CD14-positive monocyte (primary cell): ENCODE measurements at regions not wholly inside any gene's neighbourhood (a gene's known extent, or its start where the extent isn't known, plus 50 kb on each side); places are given as distances from the start of the nearest gene placed in this dataset.

Source experiments
- DNase-seq, 3 donors: peaks; one replicate each; pipeline ENCODE4 v3.0.0-alpha.2; 2011 to 2022
- H2AFZ ChIP-seq: 2 replicates; pipeline ENCODE4 v1.6.0; 2012; ENCODE audit warnings: mild to moderate bottlenecking, low read depth, low read length, inconsistent platforms; ENCODE audit not compliant: insufficient read depth, poor library complexity, severe bottlenecking
- H3K27ac ChIP-seq, 2 donors: 1 replicate in 1 of 2; 2 replicates in 1 of 2; pipeline ENCODE4 v1.5.1; 2012 to 2013; ENCODE audit warnings: low read length in 2 of 2, control low read depth in 1 of 2, inconsistent platforms in 1 of 2, low read depth in 1 of 2, mild to moderate bottlenecking in 1 of 2
- H3K27me3 ChIP-seq, 2 donors: one replicate each; pipeline versions ENCODE4 v1.6.0 to v1.6.1; 2011 to 2013; ENCODE audit warnings: low read length in 2 of 2; ENCODE audit not compliant: control insufficient read depth in 2 of 2, insufficient read depth in 2 of 2
- H3K36me3 ChIP-seq, 2 donors: replicated peaks in 1 of 2; 1 replicate in 1 of 2; 2 replicates in 1 of 2; pipeline versions ENCODE4 v1.5.1 to v1.6.1; 2012 to 2013; ENCODE audit warnings: low read length in 2 of 2, control low read depth in 1 of 2, inconsistent platforms in 1 of 2, mild to moderate bottlenecking in 1 of 2; ENCODE audit not compliant: insufficient read depth in 2 of 2, control insufficient read depth in 1 of 2
- H3K4me1 ChIP-seq, 2 donors: 1 replicate in 1 of 2; 2 replicates in 1 of 2; pipeline versions ENCODE4 v1.5.1 to v1.6.1; 2012 to 2013; ENCODE audit warnings: low read length in 2 of 2, control low read depth in 1 of 2, inconsistent platforms in 1 of 2, mild to moderate bottlenecking in 1 of 2, moderate library complexity in 1 of 2; ENCODE audit not compliant: insufficient read depth in 2 of 2, control insufficient read depth in 1 of 2
- H3K4me2 ChIP-seq: replicated peaks from 2 replicates; pipeline ENCODE3; 2012; ENCODE audit warnings: low read length, moderate library complexity, mild to moderate bottlenecking; ENCODE audit not compliant: poor library complexity, severe bottlenecking; ENCODE audit errors: extremely low read depth
- H3K4me3 ChIP-seq, 3 experiments: fragments of 200-600 bp in 1 of 3; sonication (generic) in 1 of 3; replicated peaks in 1 of 3; 1 replicate in 2 of 3; 2 replicates in 1 of 3; pipeline ENCODE4 v1.5.1; 2011 to 2013; ENCODE audit warnings: low read length in 3 of 3, mild to moderate bottlenecking in 3 of 3, control low read depth in 2 of 3, low read depth in 2 of 3, inconsistent platforms in 1 of 3, moderate library complexity in 1 of 3
- H3K79me2 ChIP-seq: 2 replicates; pipeline ENCODE4 v1.6.0; 2012; ENCODE audit warnings: mild to moderate bottlenecking, control low read depth, inconsistent platforms, low read length, moderate library complexity; ENCODE audit not compliant: insufficient read depth
- H3K9ac ChIP-seq: 2 replicates; pipeline ENCODE4 v1.6.0; 2017; ENCODE audit warnings: low read length, mild to moderate bottlenecking; ENCODE audit not compliant: insufficient read depth, poor library complexity, severe bottlenecking
- H3K9me3 ChIP-seq, 2 donors: replicated peaks in 1 of 2; 1 replicate in 1 of 2; 2 replicates in 1 of 2; pipeline versions ENCODE4 v1.5.1 to v1.6.1; 2012 to 2013; ENCODE audit warnings: low read length in 2 of 2, control low read depth in 1 of 2; ENCODE audit not compliant: control insufficient read depth in 1 of 2, insufficient read depth in 1 of 2
- H4K20me1 ChIP-seq: 2 replicates; pipeline ENCODE4 v1.6.0; 2012; ENCODE audit warnings: mild to moderate bottlenecking, low read length, control low read depth, moderate library complexity; ENCODE audit not compliant: insufficient read depth
- H3K27ac Mint-ChIP-seq, 7 donors: one replicate each; pipeline ENCODE4 v1.8.0; 2020; ENCODE audit warnings: mild to moderate bottlenecking in 7 of 7, mixed read lengths in 7 of 7, moderate library complexity in 6 of 7, inconsistent platforms in 2 of 7
- H3K27me3 Mint-ChIP-seq, 3 donors: one replicate each; pipeline ENCODE4 v1.8.0; 2021 to 2022; ENCODE audit warnings: low read depth in 3 of 3, mild to moderate bottlenecking in 3 of 3, mixed read lengths in 3 of 3, moderate library complexity in 3 of 3, inconsistent platforms in 1 of 3
- H3K36me3 Mint-ChIP-seq, 2 donors: one replicate each; pipeline ENCODE4 v1.8.0; 2020; ENCODE audit warnings: mixed read lengths in 2 of 2, inconsistent platforms in 1 of 2, mild to moderate bottlenecking in 1 of 2
- H3K4me1 Mint-ChIP-seq: one replicate; pipeline ENCODE4 v1.8.0; 2020; ENCODE audit warnings: mild to moderate bottlenecking, mixed read lengths
- H3K4me3 Mint-ChIP-seq, 2 donors: one replicate each; pipeline ENCODE4 v1.8.0; 2020; ENCODE audit warnings: mild to moderate bottlenecking in 2 of 2, mixed read lengths in 2 of 2, moderate library complexity in 1 of 2
- H3K9me3 Mint-ChIP-seq, 7 donors: one replicate each; pipeline ENCODE4 v1.8.0; 2020 to 2022; ENCODE audit warnings: mixed read lengths in 7 of 7, mild to moderate bottlenecking in 6 of 7, moderate library complexity in 6 of 7, inconsistent platforms in 2 of 7
- WGBS: methylation state at CpG from one replicate; pipeline ENCODE4 v1.1.5; 2013; ENCODE audit warnings: missing lambda C conversion rate; ENCODE audit not compliant: insufficient coverage; 5-methylcytosine and 5-hydroxymethylcytosine counted together
- intact Hi-C, 2 donors: fragments of 100-400 bp; cut with micrococcal nuclease; formaldehyde crosslinking; loops; one replicate each; pipeline versions ENCODE4 v1.15.0 to v1.15.1; 2023
- TF ChIP-seq, protein P1 (sequence below): fragments of 200-600 bp; IDR thresholded peaks from one replicate; pipeline ENCODE4 v1.8.0; 2022; ENCODE audit warnings: antibody characterized with exemption, mild to moderate bottlenecking

DNA sequence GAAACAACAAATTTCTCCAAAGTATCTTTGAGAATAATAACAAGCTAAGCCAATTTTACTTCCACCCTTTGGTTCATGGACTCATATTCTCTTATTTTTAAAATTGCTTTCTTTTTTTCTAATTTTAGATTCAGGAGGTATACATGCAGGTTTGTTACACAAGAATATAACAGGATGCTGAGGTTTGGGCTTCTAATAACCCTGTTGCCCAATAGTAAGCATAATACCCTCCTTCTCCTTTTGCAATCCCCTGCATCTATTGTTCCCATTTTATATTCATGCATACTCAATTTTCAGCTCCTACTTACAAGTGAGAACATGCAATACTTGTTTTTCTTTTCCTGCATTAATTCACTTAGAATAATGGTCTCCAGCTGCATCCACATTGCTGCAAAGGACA, 202.3 kb upstream of the FSTL5 start:
- Histone ChIP-seq H3K9ac (no peak overlapping the region), H3K27ac (no peak overlapping the region), H3K4me2 (no peak overlapping the region), H2AFZ (no peak overlapping the region), H3K4me1 (peaks cover 7 to 10% of the 10 kb centered on the region in 2 donors), H3K4me3 (no peak overlapping the region), H3K36me3 (no peaks in the 10 kb centered on the region), H3K27me3 (no peaks in the 10 kb centered on the region), H3K9me3 (no peaks in the 10 kb centered on the region), H3K79me2 (no peaks in the 10 kb centered on the region), H4K20me1 (no peaks in the 10 kb centered on the region)
- H3K36me3 Mint-ChIP-seq = no peaks in the 10 kb centered on the region
- peaks cover 0 to 1% (median 0%) of the 10 kb centered on the region in 3 donors for H3K27me3 Mint-ChIP-seq
- intact Hi-C loops = no loop called here
- DNase-seq = no peak
- H3K27ac Mint-ChIP-seq = no peak overlapping the region
- TF ChIP-seq, protein P1, sequence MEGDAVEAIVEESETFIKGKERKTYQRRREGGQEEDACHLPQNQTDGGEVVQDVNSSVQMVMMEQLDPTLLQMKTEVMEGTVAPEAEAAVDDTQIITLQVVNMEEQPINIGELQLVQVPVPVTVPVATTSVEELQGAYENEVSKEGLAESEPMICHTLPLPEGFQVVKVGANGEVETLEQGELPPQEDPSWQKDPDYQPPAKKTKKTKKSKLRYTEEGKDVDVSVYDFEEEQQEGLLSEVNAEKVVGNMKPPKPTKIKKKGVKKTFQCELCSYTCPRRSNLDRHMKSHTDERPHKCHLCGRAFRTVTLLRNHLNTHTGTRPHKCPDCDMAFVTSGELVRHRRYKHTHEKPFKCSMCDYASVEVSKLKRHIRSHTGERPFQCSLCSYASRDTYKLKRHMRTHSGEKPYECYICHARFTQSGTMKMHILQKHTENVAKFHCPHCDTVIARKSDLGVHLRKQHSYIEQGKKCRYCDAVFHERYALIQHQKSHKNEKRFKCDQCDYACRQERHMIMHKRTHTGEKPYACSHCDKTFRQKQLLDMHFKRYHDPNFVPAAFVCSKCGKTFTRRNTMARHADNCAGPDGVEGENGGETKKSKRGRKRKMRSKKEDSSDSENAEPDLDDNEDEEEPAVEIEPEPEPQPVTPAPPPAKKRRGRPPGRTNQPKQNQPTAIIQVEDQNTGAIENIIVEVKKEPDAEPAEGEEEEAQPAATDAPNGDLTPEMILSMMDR = no peak
- peaks cover 0 to 2% (median 0%) of the 10 kb centered on the region in 7 donors for H3K9me3 Mint-ChIP-seq
- H3K4me3 Mint-ChIP-seq = peak overlapping the region in 1 of 2 donors; percentile 30
- H3K4me1 Mint-ChIP-seq = peaks cover 9% of the 10 kb centered on the region

- no peak for DNase-seq
- Histone ChIP-seq H3K4me1 (peaks cover 7 to 10% of the 10 kb centered on the region in 2 donors), H2AFZ (no peak overlapping the region), H3K9ac (no peak overlapping the region), H3K4me3 (no peak overlapping the region), H3K27me3 (no peaks in the 10 kb centered on the region), H3K9me3 (no peaks in the 10 kb centered on the region), H4K20me1 (no peaks in the 10 kb centered on the region), H3K4me2 (no peak overlapping the region), H3K79me2 (no peaks in the 10 kb centered on the region), H3K27ac (no peak overlapping the region), H3K36me3 (no peaks in the 10 kb centered on the region)
- intact Hi-C loops = no loop called here
- WGBS = no CpG with 5 or more reads among the region's 1 CpG
- H3K4me3 Mint-ChIP-seq = no peak overlapping the region
- no peak overlapping the region for H3K27ac Mint-ChIP-seq
- H3K27me3 Mint-ChIP-seq = peaks cover 0 to 1% (median 0%) of the 10 kb centered on the region in 3 donors
- peaks cover 0 to 2% (median 0%) of the 10 kb centered on the region in 7 donors for H3K9me3 Mint-ChIP-seq
- no peaks in the 10 kb centered on the region for H3K36me3 Mint-ChIP-seq
- TF ChIP-seq, protein P1 = no peak
- H3K4me1 Mint-ChIP-seq = peaks cover 9% of the 10 kb centered on the region
Measured at GRCh38 chr4:162364651-162365050, 200.9 kb upstream of the FSTL5 start.
